ENCODE measurements at regions not wholly inside any gene's neighbourhood (a gene's known extent, or its start where the extent isn't known, plus 50 kb on each side); places are given as distances from the start of the nearest gene placed in this dataset.

GRCh38 chr4:171759274-171759673 is 53.9 kb upstream of the GALNTL6 start:
- DNase-seq (ENCODE audit: low read depth in 4 of 4, low spot score in 3 of 4): no peak

DNA sequence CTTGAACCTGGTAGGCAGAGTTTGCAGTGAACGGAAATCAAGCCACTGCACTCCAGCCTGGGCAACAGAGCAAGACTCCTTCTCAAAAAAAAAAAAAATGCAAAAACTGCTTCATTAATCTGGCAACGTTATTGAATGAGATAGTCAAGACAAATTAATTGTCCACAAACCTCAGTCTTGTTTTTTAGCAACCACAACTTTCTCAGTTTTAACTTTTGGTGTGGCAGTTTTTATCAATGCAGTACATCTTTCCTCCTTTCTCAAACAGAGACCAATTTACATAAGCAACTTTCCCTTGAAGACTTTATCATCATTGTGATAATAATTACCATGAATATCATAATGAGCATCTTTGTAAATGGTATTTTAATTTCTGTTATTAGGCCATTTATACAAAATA is 61.7 kb upstream of the GALNTL6 start:
- no peak for DNase-seq (ENCODE audit: low read depth in 4 of 4, low spot score in 3 of 4)

GRCh38 chr4:171746418-171746817 is 66.8 kb upstream of the GALNTL6 start:
- no peak for DNase-seq (ENCODE audit: low read depth in 4 of 4, low spot score in 3 of 4)

GRCh38 chr4:171742436-171742835 is 70.8 kb upstream of the GALNTL6 start:
- DNase-seq (ENCODE audit: low read depth in 4 of 4, low spot score in 3 of 4): no peak

GRCh38 chr4:171727185-171727584 is 86.0 kb upstream of the GALNTL6 start:
- no peak for DNase-seq (ENCODE audit: low read depth in 4 of 4, low spot score in 3 of 4)

DNA sequence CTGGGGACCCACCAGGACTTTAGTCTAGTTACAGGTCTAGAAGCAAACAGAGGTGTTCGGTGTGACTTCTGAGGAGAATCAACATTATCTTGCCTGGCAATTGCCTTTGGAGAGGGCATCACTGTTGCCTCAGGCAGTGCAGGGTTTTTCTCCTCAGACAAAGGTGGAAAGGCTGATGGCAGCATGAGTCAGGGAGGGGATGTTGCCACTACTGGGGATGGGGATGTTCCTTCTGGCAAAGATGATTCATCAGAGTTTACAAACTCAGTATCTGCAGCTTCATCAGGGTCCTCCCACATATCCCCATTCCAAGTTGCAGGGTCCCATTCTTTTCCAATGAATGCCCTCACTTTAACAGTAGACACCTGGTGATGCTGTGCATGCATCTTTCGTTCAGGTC is 91.3 kb upstream of the GALNTL6 start:
- DNase-seq (ENCODE audit: low read depth in 4 of 4, low spot score in 3 of 4): no peak

DNA sequence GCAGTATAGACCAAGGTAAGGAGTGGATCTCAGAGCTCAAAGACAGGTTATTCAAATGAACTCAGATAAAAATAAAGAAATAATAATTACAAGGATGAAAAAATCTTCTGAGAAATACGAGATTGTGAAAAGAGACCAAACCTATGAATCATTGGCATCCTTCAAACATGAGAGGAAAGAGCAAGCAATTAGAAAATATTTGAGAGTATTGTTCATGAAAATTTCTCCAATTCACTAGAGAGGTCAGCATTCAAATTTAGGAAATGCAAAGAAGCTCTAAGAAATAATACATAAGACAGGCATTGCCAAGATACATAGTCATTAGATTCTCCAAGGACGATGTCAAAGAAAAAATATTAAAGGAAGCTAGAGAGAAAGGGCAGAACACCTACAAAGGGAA is 93.5 kb upstream of the GALNTL6 start:
- no peak for DNase-seq (ENCODE audit: low read depth in 4 of 4, low spot score in 3 of 4)

DNA sequence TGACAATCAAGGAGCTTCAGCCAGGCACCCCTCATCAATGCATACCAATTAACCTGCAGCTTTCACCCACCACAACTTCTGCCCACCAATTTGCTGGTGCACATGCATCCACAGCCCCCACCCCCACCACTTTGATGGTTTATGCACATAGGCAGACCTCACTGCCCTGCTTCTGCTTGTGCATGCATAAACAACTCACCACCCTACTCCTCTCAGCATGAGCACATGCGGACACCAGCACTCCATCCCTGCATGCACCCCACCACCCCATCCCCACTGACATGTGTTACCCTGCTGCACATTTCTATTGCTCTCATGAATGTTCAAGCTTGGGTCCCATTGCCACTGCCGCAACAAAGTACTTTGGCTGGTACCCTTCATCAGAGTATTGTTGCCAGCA is 94.5 kb upstream of the GALNTL6 start:
- DNase-seq (ENCODE audit: low read depth in 4 of 4, low spot score in 3 of 4): no peak

GRCh38 chr4:171718069-171718468 is 95.1 kb upstream of the GALNTL6 start:
- no peak for DNase-seq (ENCODE audit: low read depth in 4 of 4, low spot score in 3 of 4)

GRCh38 chr4:171717231-171717741 is 95.9 kb upstream of the GALNTL6 start:
- no peak for DNase-seq (ENCODE audit: low read depth in 4 of 4, low spot score in 3 of 4)

GRCh38 chr4:171715973-171716372 is 97.2 kb upstream of the GALNTL6 start:
- DNase-seq (ENCODE audit: low read depth in 4 of 4, low spot score in 3 of 4): no peak

GRCh38 chr4:171714791-171715454 is 98.3 kb upstream of the GALNTL6 start:
- no peak for DNase-seq (ENCODE audit: low read depth in 4 of 4, low spot score in 3 of 4)

DNA sequence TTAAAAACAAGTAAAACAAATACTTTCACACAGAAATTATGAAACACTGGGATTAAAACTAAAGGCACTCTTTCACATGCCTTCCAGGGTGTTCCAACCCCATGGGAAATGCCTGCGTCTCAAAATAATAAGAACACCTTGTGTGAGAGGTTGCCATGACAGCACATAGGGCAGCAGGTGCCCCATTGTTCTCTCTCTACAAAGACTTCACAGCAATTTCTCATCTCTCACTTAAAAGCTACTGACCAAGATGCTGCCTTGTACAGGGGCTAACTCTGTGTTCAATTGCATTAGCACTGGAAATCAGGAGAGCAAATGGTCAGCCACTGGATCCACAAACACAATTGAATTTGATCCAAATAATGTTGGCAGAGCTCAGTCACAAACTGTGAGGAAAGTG is 102.5 kb upstream of the GALNTL6 start:
- no peak for DNase-seq (ENCODE audit: low read depth in 4 of 4, low spot score in 3 of 4)

DNA sequence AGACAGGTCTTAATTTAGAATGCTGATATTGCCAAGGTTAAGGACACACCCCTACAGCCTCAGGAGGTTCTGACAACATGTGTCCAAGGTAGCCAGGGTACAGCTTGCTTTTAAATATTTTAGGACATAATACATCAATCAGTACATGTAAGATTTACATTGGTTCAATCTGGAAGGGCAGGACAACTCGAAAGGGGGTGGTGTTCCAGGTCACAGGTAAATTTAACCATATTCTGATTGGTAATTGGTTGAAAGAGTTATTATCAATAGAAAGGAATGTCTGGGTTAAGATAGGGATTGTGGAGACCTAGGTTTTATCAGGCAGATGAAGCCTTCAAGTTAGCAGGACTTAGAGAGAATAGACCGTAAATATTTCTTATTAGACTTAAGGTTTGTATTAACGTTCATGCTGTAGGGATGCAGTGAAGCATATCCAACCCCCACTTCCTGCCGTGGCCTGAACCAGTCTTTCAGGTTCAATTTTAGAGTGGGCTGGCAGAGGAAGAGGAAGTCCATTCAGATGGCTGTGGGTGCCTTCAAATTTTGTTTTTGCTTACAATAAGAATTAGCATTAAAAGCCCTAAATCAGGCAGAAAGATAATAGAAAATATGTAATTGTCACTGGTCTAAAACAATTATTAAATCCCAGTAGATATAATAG is 136.5 kb upstream of the GALNTL6 start:
- DNase-seq (ENCODE audit: low read depth in 4 of 4, low spot score in 3 of 4): no peak

GRCh38 chr4:171674781-171675180 is 138.4 kb upstream of the GALNTL6 start:
- no peak for DNase-seq (ENCODE audit: low read depth in 4 of 4, low spot score in 3 of 4)

DNA sequence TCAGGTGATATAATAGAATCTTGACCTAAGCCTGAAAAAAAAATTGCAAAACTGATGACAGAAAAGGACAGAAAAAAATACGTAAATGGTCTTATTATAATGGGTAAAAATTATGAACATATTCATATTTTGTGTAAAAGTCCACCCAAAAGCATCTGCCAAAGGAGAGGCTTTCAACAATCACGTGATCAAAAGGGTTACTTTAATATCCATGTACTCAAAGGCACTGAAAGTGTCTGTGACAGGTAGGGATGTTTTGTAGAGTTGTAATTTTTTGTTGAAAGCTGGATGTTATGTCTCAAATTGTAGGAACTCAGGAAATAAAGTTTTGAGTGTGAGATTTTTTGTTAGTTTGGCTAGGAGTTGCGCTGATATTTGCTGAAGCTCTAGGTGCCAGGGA is 144.8 kb upstream of the GALNTL6 start:
- no peak for DNase-seq (ENCODE audit: low read depth in 4 of 4, low spot score in 3 of 4)

DNA sequence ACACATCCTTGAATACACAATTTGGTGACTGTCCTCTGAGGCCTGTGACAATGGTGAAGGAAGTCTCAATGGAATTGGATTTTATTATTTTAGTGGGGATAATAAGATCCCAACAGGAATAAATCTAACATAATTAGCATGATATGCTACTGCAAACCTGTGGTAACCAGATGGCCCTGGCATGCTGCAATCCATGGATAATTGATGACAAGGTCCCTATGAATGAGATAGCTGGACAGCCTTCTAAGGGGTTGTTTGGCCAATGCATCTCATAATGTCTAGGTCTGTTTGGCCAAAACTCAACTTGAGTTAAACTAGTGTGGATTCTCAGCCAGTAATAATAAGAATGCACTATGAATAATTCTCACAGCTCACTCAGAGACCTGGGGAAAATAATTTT is 145.3 kb upstream of the GALNTL6 start:
- DNase-seq (ENCODE audit: low read depth in 4 of 4, low spot score in 3 of 4): no peak

DNA sequence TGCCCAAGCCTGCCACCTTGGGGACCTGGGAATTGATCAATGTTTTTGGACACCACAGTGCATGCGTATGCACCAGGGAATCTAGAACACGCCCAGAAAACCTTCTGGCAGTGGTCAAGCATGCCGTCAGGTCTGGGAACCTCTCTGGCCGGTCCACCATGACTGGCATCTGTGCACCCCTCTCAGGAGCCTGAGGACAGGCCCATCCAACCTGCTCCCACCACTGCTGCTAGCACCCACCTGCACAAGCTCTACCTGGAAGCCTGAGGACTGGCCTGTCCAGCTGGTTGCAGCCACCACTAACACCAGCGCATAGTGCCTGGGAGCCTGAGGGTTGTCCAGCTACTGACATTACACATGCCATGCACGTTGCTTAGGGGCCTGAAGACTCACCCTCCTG is 162.1 kb upstream of the GALNTL6 start:
- DNase-seq (ENCODE audit: low read depth in 4 of 4, low spot score in 3 of 4): no peak

- no peak for DNase-seq (ENCODE audit: low read depth in 4 of 4, low spot score in 3 of 4)
Observed at GRCh38 chr4:171650543-171650942, 162.7 kb upstream of the GALNTL6 start.

- DNase-seq (ENCODE audit: low read depth in 4 of 4, low spot score in 3 of 4): no peak
Observed at GRCh38 chr4:171648926-171649325, 164.3 kb upstream of the GALNTL6 start.

- no peak for DNase-seq (ENCODE audit: low read depth in 4 of 4, low spot score in 3 of 4)
Observed at GRCh38 chr4:171646984-171647383, 166.2 kb upstream of the GALNTL6 start.

DNA sequence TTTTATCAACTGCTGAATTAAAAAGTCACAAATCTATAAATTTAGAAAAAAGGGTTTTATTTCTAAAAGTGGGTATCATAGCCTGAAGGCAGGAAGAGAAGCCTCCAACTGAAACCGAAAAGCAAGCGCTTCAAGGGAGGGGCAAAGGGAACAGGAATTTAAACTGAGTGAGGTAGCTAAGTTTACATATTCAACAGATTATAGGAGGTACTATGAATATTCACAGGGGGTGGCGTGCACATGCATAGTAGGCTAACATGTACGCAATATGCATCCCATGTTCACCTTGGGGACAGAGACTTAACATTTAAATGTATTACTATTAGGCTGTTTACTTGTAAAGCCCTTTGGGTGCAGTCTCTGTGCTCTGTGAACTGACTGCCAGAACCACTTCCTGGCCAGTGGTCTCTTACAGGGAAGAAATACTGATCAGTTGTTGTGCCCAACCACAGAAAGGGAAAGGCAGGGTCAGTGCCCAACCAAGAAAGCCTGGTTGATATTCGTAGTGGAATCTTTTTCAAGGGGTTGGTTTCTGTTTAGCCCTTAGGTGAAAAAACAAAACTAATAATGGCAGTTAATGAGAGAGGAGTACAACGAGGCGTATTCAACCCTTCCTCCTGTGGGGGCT is 168.7 kb upstream of the GALNTL6 start:
- DNase-seq (ENCODE audit: low read depth in 4 of 4, low spot score in 3 of 4): no peak
